Activated CD4-positive, alpha-beta T cell treated with anti-CD3 and anti-CD28 coated beads for 1 hour (primary cell): ENCODE measurements at regions not wholly inside any gene's neighbourhood (a gene's known extent, or its start where the extent isn't known, plus 50 kb on each side); places are given as distances from the start of the nearest gene placed in this dataset.
"Not testable (repeated sequence)": the region's sequence is repeated elsewhere in the genome, so short reads cannot be mapped to it uniquely, and the experiment has no call there.

Experiments used
- DNase-seq: peaks from one replicate; pipeline ENCODE4 v3.0.0-alpha.2; 2020

GRCh38 chr9:18237776-18238175, 236.2 kb upstream of the ADAMTSL1 start:
- DNase-seq, result no peak

- no peak for DNase-seq
These were observed 235.7 kb upstream of the ADAMTSL1 start for GRCh38 chr9:18238254-18238653.

DNA sequence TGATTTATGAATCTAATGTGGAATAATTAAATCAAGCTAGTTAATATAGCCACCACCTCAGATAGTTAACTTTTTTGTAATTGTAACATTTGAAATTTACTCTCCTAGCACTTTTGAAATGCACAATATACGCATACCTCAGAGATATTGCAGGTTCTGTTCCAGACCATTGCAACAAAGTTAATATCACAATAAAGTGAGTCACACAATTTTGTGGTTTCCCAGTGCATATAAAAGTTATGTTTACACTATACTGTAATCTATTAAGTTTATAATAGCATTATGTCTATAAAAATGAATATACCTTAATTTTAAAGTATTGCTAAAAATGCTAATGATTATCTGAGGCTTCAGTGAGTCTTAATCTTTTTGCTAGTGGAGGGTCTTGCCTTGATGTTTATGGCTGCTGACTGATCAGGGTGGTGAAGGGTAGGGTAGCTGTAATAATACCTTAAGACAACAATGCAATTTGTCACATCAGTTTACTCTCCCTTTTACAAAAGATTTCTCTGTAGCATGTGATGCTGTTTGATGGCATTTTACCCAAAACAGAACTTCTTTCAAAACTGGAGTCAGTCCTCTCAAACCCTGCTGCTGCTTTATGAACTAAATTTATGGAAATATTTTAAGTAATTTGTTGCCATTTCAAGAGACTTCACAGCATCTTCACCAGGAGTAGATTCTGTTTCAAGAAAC, 235.1 kb upstream of the ADAMTSL1 start:
- no peak for DNase-seq

- DNase-seq, result no peak
These were observed 233.7 kb upstream of the ADAMTSL1 start for GRCh38 chr9:18240213-18240612.

- DNase-seq, result no peak
These were observed 228.0 kb upstream of the ADAMTSL1 start for GRCh38 chr9:18245911-18246310.

- no peak for DNase-seq
These were observed 223.9 kb upstream of the ADAMTSL1 start for GRCh38 chr9:18250053-18250452.

GRCh38 chr9:18253950-18254349, 220.0 kb upstream of the ADAMTSL1 start:
- DNase-seq, result no peak

GRCh38 chr9:18255158-18255629, 218.8 kb upstream of the ADAMTSL1 start:
- DNase-seq, result peak; percentile 56

DNA sequence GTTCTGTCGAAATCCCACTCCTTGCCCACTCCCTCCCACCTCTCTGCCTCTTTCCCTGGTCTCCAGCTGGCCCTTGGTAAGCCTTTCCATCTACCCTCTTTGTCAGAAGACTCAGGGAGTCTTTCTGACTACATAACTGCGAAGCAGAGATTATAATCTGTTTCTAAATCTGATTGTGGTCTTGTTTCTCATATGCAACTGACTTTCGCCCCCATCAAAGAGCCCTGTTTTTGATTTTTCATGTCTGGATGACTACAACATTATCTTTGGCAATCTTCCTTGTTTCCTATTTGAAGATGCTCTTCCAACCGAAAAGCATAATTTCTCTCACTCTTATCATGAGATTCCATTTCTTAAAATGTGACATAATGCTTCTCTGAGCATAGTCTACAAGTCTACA, 218.2 kb upstream of the ADAMTSL1 start:
- DNase-seq, result no peak

DNA sequence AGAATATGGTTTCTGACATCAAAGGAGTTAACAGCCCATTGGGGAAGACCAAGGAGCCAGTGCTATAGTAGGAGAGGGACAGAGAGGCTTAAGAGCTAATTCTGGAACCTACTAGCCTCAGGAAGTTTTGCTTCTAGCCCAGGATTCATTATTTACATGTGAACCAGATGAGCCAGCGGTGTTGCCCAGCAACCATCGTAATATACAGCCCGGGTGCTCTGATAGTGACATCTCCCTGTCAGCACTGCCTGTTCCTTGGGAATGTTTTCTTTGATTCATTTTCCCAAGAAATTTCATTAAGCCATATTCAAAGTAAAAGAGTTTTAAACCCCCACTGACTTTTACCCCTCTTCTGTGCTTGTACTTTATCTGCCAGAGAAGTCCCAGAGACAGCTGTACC, 217.4 kb upstream of the ADAMTSL1 start:
- DNase-seq, result no peak

DNA sequence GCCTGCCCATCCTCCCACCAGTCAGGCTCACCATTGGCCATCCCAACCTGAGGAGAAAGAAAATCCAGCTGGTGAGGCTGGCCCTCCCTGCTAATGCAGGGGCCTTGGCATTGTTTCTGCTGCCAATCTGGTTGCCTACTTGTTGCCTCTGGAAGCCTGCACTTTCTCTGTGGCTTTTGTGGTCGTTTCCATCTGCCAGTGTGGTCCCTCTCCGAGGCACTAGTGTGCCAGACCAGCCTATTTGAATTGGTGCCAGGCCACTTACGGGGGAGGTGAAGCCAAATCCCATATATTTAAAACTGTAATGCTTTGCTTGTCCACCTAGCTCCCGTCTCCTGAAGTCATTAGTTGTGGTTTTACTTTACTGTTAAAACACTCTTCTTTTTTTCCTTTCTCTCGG, 213.4 kb upstream of the ADAMTSL1 start:
- no peak for DNase-seq

DNA sequence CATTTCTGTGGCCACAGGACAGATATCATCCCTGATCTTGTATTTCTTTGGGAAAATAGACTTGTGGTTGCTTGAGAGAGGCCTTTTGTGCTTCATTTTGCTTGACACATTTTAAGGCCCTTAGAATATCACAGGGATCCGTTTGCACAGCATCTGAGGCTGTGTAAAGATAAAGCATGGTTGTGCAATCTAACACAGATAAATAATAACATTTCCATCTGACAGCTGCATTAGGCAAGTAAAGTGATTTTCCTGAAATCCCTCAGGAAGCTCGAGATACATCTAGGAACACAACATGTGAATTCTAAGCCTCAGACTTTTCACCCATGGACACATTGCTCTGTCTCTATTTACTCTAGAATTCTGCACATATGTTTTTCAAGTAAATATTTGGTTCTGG, 212.8 kb upstream of the ADAMTSL1 start:
- DNase-seq, result no peak

GRCh38 chr9:18263377-18263776, 210.6 kb upstream of the ADAMTSL1 start:
- DNase-seq, result no peak

GRCh38 chr9:18268381-18268780, 205.6 kb upstream of the ADAMTSL1 start:
- DNase-seq, result no peak

- DNase-seq, result no peak
These were observed 204.4 kb upstream of the ADAMTSL1 start for GRCh38 chr9:18269561-18269960.

DNA sequence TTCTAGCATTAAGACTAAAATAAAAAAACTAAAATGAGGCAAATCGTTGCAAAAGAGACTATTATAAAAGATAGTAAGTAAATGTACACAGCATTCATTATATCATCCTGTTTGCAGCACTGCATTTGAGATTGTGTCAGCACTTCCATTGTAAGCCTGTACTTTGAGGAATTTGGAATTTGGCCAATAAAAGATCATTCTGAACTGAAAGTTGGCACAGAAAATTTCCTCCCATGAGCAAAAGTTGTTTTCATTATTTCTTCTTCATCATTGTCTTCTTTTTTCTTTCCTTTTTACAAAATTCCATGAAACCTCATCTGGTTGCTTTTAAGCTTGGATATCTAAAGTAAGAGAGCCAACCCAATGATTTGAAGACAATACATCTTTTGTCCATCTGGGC, 199.3 kb upstream of the ADAMTSL1 start:
- no peak for DNase-seq

DNA sequence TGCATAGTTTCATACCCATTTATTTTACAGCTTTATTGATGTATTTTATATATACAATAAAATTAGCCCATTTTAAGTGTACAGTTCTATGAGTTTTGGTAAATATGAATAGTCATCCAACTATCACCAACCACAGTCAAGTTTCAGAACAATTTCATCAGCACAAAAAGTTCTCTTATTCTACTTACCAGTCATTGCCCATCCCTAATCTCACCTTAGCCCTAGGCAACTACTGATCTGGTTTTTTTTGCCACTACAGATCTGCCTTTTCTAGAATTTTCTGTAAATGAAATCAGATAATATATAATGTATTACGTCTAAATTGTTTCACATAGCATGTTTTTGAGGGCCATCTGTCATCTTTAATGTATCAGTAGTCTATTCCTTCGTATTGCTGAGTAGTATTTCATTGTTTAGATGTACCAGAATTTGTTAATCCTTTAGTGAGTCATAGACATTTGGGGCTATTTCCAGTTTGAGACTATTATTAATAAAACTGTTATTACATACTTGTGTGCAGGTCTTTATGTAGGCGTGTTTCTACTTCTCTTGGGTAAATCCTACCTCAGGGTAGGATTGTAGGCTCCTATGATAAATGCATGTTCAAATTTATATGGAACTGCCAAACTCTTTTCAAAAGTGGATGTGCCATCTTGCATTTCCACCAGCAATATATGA, 198.5 kb upstream of the ADAMTSL1 start:
- DNase-seq, result no peak

GRCh38 chr9:18281291-18281690, 192.7 kb upstream of the ADAMTSL1 start:
- no peak for DNase-seq

- DNase-seq, result no peak
These were observed 179.7 kb upstream of the ADAMTSL1 start for GRCh38 chr9:18294229-18294628.

- no peak for DNase-seq
These were observed 177.3 kb upstream of the ADAMTSL1 start for GRCh38 chr9:18296702-18297055.

- no peak for DNase-seq
These were observed 176.7 kb upstream of the ADAMTSL1 start for GRCh38 chr9:18297056-18297841.

DNA sequence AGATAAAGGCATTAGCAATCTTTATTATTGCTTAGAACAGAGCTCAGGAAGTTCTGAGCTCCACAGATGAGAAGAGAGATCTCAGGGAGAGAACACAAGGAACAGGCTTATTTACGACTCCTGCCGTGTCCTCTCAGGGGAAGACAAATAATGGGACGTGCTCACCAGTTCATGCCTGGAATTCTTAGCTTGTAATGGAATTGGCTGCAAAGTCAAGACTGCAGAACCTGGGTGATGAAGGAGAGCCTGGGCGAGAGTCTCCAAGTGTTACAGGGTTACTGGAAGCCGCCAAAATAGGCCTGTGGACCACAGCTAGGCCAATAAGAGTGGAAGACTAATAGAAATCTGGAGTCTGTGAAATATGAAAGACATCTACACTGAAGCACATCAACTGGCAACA, 174.5 kb upstream of the ADAMTSL1 start:
- no peak for DNase-seq

DNA sequence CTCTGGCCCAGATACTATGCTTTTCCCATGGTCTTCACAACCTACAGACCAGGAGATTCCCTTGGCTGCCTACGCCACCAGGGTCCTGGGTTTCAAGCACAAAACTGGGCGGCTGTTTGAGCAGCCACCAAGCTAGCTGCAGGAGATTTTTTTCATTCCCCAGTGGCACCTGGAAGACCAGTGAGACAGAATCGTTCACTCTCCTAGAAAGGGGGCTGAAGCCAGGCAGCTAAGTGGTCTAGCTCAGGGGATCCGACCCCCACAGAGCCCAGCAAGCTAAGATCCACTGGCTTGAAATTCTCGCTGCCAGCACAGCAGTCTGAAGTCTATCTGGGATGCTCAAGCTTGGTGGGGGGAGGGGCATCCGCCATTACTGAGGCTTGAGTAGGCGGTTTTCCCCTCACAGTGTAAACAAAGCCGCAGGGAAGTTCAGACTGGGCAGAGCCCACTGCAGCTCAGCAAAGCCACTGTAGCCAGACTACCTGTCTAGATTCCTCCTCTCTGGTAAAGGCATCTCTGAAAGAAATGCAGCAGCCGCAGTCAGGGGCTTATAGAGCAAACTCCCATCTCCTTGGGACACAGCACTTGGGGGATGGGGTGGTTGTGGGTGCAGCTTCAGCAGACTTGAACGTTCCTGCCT, 168.7 kb upstream of the ADAMTSL1 start:
- not testable (repeated sequence) for DNase-seq
